NB4 (cell line): ENCODE measurements at regions not wholly inside any gene's neighbourhood (a gene's known extent, or its start where the extent isn't known, plus 50 kb on each side); places are given as distances from the start of the nearest gene placed in this dataset.

Source experiments
- CTCF ChIP-seq: IDR thresholded peaks from one replicate; pipeline ENCODE4 v1.5.1; 2012; ENCODE audit warnings: low read depth, low read length
- MAX ChIP-seq: IDR thresholded peaks from 2 replicates; pipeline ENCODE4 v1.6.1; 2011; ENCODE audit warnings: low read depth, low read length
- POLR2A ChIP-seq: IDR thresholded peaks from 2 replicates; pipeline ENCODE4 v1.6.1; 2011; ENCODE audit warnings: mild to moderate bottlenecking; ENCODE audit not compliant: insufficient read length; ENCODE audit errors: extremely low read depth

- TF ChIP-seq POLR2A (no peak), MAX (no peak), CTCF (no peak)
These were observed 349.3 kb downstream of the ZNF516 start for GRCh38 chr18:76145521-76146376.
